ENCODE measurements at regions not wholly inside any gene's neighbourhood (a gene's known extent, or its start where the extent isn't known, plus 50 kb on each side); places are given as distances from the start of the nearest gene placed in this dataset.
"Not testable (repeated sequence)": the region's sequence is repeated elsewhere in the genome, so short reads cannot be mapped to it uniquely, and the experiment has no call there.

DNA sequence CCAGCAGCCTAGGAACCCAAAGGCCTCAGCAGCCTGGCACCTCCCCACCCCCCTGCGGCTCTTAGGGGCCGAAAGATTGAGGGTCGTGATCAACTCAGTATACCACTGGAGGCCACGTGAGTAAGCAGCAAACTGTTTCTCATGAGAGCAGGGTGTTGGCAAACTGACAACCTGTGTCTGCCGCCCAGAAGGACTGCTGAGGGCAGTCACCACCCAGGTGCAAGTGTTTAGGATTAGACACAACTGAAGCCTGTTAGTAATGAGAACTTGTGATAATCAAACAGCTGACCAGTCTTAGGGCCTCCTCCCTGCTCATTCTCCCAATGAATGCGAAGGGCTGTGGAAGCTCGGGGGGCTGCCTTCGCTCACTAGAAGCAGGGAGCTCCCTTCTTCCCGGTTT is 128.8 kb downstream of the ARRDC4 start:
- not testable (repeated sequence) for DNase-seq

DNA sequence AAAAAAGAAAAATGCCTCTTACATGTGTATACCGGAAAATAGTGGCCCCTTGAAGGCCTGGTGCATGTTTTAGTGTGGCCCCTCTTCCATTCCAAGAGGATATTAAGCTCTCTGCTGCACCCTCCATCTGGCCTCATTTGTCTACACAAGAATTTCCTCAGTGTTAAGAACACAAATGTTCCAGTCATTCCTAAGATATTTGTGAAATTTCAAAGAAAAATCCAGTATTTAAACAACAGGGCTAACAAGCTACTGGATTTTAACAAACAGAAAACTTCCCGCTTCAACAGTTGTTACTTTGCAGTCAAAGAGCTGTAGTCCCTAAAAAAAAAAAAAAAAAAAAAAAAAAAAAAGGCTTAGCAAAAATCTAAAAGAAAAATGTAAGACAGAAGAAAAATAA is 137.5 kb downstream of the ARRDC4 start:
- DNase-seq = not testable (repeated sequence)

DNA sequence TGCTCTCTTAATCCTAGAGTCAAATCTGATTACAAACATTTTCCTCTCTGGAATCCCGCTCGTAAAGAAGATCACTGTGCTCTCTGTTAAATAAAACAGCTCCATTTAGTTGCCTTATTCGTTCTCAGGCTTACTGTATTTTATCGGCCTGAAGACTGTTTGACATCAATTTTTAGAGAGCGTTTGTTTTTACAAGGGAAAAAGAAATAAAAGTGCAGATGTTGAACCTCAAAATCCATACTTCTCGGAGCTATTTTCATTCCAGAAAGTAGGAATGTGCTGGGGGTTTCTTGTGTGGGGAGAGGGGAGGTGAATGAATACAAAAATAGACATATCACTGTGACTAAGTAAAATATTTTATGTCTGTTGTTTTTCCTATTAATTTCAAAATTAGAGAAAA is 140.1 kb downstream of the ARRDC4 start:
- DNase-seq = not testable (repeated sequence)

DNA sequence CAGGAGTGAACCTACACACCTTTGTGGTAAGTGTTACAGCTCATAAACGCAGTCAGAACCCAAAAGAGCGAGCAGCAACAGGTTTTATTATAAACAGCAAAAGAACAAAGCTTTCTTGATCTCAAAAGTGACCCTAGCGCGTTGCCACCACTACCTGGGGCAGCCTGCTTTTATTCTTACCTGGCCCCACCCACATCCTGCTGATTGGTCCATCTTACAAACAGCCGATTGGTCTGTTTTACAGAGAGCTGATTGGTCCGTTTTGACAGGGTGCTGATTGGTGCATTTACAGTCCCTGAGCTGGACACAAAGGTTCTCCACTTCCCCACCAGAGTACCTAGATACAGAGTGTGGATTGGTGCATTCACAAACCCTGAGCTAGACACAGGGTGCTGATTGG is 143.1 kb downstream of the ARRDC4 start:
- DNase-seq = no peak

DNA sequence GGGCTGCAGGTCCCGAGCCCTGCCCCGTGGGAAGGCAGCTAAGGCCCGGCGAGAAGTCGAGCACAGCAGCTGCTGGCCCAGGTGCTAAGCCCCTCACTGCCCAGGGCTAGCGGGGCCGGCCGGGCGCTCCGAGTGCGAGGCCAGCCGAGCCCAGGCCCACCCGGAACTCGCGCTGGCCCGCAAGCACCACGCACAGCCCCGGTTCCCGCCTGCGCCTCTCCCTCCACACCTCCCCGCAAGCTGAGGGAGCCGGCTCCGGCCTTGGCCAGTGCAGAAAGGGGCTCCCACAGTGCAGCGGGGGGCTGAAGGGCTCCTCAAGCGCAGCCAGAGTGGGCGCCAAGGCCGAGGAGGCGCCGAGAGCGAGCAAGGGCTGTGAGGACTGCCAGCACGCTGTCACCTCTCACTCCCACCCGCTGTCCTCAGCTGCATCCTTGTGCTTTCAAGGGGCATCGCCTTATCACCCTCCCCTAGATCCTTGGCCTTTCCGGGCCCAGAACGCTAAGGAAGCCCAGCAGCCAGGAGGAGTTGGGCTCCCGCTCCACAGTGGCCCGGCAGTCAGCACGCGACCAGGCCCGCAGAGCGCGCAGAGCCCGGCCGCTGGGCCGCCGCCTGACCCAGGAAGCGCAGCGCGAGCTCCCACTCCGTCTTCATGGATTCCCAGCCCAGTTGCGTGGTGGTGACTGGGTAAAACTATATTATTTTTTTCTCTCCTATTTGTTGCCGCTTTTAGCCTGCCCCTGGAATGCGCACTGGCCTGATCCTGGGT is 144.1 kb downstream of the ARRDC4 start:
- not testable (repeated sequence) for DNase-seq

DNA sequence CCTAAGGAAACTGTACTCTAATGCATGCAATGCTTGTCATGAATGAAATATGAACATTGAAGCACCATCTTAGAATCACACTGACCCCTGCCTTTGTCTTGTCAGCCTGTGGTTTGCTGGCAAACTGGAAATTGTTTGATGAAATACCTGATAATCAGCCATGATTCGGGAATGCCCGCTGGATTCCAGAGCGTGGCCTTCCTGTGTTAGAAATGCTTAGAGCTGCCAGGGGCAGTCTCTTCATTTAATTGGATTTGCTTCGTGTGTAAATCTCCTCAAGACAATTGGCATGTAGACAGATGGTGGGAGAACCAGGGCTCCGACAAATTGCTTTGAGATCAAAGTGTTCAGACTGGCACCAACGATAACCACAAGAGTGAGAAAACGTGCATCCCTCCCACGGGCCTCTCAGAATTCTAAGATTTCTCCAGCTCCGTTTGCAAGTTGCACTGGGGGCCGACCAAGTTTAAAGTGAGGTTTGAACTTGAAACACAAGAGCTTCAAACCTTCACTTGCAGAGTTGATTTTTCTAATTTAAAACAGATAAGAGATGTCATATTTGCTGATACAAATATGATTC is 146.2 kb downstream of the ARRDC4 start:
- DNase-seq = not testable (repeated sequence)

DNA sequence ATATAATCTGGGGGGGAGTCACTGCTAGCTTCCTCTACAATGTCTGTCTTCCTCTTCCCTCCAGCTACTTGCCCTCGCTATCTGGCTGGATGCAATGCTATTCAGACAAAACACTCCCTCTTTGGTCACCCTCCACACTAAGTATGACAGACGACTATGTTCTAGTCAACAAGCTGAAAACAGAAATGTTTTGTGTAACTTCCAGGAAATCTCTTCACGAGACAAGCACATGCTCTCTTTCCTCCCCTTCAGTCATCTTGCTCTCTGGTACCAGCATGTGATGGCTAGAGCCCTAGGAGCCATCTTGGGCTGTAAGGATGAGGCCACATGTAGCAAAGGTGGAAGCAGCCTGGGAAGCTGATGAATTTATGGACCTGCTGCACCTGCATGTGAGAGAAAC is 151.3 kb downstream of the ARRDC4 start:
- DNase-seq = no peak

DNA sequence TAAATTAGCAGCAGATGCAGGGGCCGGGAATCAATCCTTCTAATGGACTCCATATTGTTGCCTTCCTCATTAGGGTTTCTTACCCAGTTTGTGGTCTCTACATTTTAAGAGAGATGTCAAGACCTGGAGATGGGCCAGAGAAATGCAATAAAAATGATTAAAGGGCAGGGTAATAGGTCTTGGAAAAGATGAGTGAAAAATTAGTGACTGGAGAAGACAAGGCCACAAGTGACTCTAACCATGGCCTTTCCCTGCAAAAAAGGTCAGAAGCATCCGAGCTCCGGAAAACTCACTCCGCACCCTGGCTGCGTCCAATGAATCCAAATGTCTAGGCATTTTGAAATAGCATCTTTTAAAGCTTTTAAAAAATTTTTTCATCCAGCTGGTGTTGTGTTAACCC is 152.8 kb downstream of the ARRDC4 start:
- DNase-seq = no peak

DNA sequence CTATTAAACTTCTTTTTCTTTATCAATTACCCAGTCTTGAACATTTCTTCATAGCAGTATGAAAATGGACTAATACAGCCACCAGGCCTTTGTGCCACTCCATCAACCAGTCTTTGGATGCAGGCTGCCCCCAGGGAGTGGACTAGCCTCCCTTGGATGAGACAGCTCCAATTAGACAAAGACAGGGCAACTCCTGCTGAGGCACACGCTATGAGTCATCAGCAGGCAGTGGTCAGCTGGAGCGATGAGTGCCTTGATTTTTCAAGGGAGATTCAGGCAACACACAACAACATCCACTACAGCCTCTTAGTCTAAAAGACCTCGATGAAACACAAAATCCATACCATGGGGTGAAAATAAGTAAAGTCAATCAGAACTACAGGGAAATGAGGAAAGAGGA is 160.1 kb downstream of the ARRDC4 start:
- DNase-seq = no peak

DNA sequence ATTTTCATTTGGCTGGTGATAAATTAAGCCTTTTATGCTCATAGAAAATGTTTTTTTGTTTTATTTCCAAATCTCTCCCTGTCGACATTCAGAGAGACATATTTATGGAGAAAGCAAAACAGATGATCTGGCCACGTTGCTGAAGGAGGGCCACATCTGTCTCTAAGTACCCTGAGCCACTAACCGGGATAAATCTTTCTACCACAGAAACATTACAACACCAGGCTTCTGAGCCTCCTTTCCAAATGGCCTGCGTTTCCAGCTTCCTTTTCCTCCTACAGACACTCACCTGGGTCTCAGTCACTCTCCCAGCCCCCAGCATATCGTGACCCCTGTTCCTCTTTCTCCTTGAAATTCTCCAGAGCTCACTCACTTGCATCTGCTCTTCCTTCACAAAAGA is 161.0 kb downstream of the ARRDC4 start:
- DNase-seq = no peak

DNA sequence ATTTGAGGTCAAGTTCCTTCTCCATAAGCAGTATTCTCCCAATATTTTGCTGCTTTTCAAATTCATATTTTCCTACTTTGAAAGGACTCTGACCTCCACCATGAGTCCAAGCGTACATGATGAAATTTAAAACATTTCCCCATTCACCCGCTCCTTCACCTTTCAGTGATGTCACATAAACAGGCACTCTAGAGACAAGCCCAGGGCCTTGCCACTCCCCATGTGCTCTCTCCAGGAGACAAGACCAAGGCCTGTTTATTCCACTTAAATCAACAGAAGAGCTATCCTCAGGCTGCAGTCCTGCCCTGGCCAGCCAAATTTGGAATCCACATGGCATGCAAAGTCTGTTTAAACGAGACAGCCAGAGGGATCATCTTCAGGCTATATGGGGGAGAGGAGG is 161.5 kb downstream of the ARRDC4 start:
- no peak for DNase-seq

DNA sequence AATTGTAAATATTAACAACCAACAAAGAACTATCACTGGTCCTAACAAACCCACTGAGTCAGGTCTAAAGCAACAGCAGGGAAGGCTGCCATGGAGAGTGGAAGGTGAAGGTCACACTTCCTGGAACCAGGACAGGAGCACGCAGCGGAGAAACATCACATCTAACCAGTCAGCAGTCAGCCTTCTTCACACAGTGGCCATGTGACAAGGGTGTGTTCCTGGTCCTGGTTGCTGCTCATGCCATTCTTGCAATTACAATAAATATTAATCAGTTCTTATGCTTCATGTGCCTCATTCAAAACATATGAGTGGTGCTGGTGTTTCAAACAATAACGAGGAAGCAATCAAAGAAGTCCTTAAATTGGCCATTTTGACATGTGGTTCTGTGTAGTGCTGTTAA is 162.8 kb downstream of the ARRDC4 start:
- no peak for DNase-seq

DNA sequence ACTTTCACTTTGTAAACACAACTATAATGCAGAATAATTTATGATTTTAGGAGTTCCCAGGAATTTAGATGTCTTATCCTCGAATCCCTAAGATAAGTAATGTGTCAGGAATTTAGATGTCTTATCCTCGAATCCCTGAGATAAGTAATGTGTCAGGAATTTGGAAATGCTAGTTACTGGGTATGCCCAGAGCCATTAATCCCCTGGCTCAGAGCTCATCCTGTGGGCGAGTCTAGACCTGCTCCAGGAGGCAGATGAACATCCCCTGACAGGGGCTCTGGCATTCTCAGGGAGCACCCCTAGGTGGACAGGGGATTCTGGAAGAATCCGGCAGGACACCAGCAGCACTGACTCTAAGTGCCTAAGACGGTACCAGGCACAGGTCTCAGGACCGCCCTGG is 163.3 kb downstream of the ARRDC4 start:
- DNase-seq = no peak

DNA sequence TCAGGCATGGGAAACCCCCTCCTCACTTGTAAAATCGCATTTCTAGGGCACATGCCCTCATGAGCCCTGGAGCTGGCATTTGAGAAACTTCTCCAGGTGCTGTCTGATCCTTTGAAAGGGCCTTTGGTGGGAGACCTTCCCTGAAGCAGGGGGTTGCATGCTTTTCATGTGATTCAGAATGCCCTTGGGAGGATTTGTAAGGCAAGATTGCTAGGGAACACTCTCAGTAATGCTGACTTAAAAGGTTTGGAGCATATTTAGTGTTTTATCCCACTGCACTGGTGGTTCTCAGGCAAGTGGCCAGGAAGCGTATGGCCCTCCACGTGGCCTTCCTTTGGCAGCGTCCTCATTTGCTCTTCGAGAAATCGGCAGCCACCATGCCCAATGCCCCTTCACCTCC is 164.1 kb downstream of the ARRDC4 start:
- DNase-seq = no peak

DNA sequence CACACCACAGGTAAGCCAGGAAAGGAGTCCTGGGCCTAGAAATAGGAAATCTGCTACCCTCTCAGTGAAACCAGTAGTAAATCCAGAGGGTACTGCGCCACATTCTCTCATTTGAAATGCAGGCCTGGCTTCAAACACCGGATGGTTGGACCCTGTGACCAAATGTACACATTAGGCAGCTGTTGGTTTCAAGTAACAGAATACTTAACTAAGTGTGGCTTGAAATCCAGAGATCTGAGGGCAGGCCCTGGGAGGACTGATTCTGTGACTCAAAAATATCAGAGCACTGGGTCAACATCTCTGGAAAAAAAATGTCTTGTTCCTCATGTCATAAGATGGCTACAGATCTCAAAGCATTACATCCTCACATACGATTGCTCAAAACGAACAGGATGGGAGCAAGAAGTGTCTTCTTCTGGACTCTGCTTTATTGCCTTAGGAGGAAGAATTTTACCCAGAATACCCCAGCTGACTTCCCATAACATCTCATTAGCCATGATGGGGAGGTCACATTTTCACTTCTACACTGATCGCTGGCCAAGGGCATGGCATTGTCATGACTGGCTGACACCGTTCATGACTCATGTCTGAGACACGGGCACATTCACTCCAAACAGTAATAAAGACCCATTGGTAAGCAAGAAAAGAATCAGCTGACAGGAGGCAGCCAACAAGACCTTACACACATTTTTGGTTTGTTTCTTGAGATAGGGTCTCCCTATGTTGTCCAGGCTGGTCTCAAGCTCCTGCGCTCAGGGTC is 166.0 kb downstream of the ARRDC4 start:
- no peak for DNase-seq

DNA sequence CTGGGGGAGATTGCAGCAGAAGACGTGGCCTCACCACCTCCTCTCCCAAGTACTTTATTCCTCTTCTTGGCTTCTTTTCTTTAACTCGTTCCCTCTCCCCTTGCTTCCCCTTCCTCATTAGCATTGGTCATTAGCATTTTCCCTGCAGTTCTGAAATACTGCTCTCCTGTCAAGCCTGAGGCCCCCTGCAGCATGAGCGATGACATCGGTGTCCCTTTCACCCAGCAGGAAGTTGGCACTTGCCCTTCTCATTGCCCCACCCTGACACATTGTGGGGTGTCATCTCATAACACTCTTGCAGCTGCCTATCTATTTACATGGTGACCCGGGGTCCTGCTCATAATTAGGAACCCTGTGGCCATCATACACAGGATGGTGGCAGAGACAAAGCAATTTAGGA is 167.1 kb downstream of the ARRDC4 start:
- no peak for DNase-seq

DNA sequence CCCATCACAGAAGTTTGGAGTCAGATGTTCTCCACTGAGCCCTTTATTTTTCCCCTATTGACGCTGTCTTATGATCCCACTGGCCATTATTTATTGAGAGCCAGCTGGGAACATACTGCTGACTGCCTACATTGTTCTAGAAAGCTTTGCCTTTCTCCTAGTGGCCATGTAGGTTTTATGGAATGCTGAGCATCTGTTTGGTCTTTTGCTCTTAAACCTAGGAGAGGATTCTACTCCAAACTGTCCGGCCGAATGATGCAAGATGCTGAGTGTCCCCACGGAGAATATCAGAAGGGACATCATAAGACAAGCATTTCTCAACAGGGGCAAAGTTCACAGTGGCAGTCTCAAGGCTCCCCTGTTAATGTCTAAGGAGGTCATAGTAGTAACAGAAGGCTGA is 171.4 kb downstream of the ARRDC4 start:
- DNase-seq = no peak

DNA sequence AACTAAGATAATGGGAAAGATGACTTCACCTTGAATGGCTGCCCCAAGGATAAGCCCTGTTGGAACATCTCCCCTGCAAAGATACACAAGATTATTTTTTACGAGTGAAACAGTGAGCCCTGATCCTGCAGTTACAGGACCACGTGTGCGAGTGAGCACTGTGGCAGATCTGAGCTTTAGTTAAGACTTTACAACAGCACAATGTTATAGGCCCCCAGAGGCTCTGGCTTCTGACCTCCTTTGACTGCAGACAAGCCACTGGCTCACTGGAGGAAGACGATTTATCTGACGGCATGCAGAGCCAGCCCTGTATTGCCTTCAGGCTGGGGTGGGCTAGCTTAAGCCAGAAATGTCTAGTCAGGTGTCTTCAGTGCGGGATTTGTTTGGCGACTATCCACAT is 174.4 kb downstream of the ARRDC4 start:
- DNase-seq = no peak

DNA sequence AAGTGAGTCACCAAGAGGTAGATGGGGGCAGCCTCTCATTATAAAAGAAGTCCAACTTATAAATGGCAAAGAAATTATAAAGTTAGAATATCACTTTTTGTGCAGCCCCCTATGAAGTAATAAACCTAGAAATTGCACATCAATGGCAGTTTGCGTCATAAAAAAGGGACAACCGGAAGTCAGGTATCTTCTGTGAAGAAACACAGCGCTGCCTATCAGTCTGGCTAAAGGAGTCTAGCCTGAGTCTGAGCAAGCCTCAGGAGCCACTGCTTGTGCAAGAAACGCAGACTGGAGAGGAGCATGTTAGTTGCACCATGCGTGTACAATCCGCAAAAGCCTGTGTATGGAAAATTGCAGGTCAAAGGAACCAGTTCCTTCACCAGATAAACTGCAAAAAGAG is 178.4 kb downstream of the ARRDC4 start:
- no peak for DNase-seq

DNA sequence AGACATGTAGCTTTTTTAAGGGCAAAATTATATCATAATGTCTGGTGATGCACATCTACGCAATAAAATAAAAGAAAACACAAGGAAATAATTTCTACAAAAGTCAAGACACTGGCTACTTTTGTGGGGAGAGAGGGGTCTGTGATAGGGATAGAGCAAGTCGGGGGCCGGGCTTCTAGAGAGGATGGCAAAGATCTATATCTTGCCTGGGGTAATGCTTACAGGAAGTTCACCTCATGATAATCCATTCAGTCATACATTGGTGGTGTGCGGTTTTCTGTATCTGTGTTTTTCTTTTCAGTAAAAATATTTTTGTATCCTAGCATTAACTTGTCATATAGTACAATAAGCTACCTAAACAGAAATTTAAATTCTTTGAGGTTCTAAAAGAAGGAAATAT is 178.8 kb downstream of the ARRDC4 start:
- no peak for DNase-seq

DNA sequence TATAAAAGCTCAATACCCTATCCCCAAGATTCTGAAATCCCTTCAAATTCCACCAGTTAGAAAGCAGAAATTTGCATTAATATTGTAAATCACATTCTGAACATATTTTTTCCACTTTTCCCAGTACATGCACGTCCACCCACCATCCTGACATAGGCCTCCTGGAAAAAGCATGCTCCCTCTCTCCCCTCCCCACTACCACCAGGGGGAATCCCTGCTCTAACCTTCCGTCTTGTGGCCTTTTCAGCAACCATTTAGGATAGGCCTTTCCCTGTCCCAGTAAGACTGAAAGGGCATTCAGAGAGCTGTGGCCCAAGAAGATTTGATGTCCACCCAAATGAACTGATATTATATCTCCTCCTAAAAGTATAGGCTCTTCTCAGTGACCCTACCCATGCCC is 182.1 kb downstream of the ARRDC4 start:
- no peak for DNase-seq

DNA sequence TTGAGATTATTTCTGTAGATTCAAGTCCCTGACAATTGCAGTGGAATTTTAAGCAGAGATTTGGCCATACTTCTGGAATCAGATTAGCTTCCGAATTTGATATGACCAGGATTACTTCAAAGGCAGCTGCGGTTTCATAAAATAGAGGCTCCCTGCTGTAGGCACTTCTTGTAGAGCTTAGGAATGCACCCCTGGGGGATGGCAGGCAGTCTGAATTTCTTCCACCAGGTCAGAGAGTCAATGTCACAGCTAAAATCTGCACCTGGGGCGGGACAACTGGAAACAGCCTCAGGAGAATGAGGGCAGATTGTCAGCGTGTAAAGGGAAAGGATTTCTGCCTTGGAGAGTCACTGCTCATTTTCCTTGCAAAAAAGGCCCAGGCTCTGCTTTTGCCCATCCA is 182.6 kb downstream of the ARRDC4 start:
- no peak for DNase-seq

DNA sequence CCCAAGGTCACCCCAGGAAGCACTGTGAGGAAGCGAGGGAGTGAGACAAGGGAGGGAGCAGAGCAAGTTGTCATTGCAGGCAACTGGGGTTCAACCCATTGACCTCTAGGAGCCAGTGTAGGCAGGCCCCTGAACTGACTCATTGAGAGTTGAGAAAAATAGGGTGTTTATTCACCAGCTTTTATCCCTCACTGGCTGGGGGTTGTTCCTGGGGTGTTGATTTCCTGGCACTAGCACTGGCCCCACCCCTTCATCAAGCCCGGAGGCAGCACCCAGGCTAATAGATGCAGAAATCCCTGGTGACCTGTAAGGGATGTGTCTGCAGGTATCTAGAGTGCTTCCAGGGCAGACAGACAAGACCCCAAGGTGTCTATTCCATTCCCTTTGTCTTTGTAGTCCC is 183.9 kb downstream of the ARRDC4 start:
- no peak for DNase-seq

Measured in stimulated activated CD4-positive, alpha-beta T cell treated with anti-CD3 and anti-CD28 coated beads, Interleukin-2, amount 100 ng/mL, for 48 hours (primary cell).